GM12878 (cell line): ENCODE measurements at regions not wholly inside any gene's neighbourhood (a gene's known extent, or its start where the extent isn't known, plus 50 kb on each side); places are given as distances from the start of the nearest gene placed in this dataset.

Source experiments
- ATAC-seq: fragments of 200-7000 bp; cut with Tn5 transposase; 3 replicates; pipeline ENCODE4 v1.9.1; 2020; ENCODE audit warnings: mild to moderate bottlenecking, moderate library complexity
- BruUV-seq: library from RNA; stranded (reverse); fragments of 400-500 nt; replicated peaks from 2 replicates; lab custom pipeline; 2021; lab: Mats Ljungman, UMichigan
- CTCF ChIA-PET: fragments of 300-600 bp; sonication (Branson Sonifier 250); formaldehyde crosslinking; extraction: SDS; loops from one replicate; lab custom pipeline; 2021; ENCODE audit warnings: inconsistent platforms; lab: Yijun Ruan, JAX
- POLR2A ChIA-PET: fragments of 350-600 bp; formaldehyde crosslinking; extraction: SDS; loops from one replicate; lab custom pipeline; 2021; ENCODE audit warnings: inconsistent platforms; lab: Charles Lee
- RAD21 ChIA-PET: fragments of 300-600 bp; sonication (Branson Sonifier 250); formaldehyde crosslinking; loops from one replicate; lab custom pipeline; 2023; ENCODE audit warnings: antibody characterized with exemption; ENCODE audit not compliant: unreplicated experiment; lab: Charles Lee
- SMC1A ChIA-PET: fragments of 300-600 bp; sonication (Branson Sonifier 250); formaldehyde crosslinking; loops from one replicate; lab custom pipeline; 2023; ENCODE audit not compliant: unreplicated experiment, uncharacterized antibody; lab: Charles Lee
- DNase-seq: peaks from one replicate; pipeline ENCODE4 v3.0.0-alpha.2; 2011; ENCODE audit warnings: low read depth, low spot score
- FAIRE-seq: peaks from 3 replicates; lab custom pipeline; 2011; peaks lifted over from hg19 to GRCh38; lab: Jason Lieb, UNC
- H2AFZ ChIP-seq: 2 replicates; pipeline ENCODE4 v1.6.0; 2011; ENCODE audit warnings: low read depth, low read length, control low read depth; ENCODE audit not compliant: control insufficient read depth
- H3K27ac ChIP-seq: 2 replicates; pipeline ENCODE4 v1.5.1; 2011; ENCODE audit warnings: control low read depth; ENCODE audit not compliant: control insufficient read depth, insufficient read depth
- H3K27me3 ChIP-seq, 2 experiments: replicated peaks in 1 of 2; 2 replicates each; pipeline versions ENCODE4 v1.6.0 to v1.6.1; 2011; ENCODE audit warnings: low read length in 1 of 2; ENCODE audit not compliant: control insufficient read depth in 2 of 2, insufficient read depth in 2 of 2
- H3K36me3 ChIP-seq, 2 experiments: 2 replicates each; pipeline ENCODE4 v1.5.1; 2011; ENCODE audit warnings: low read length in 1 of 2; ENCODE audit not compliant: control insufficient read depth in 2 of 2, insufficient read depth in 2 of 2
- H3K4me1 ChIP-seq: 2 replicates; pipeline ENCODE4 v1.6.1; 2011; ENCODE audit warnings: mild to moderate bottlenecking, low read length, moderate library complexity, mixed read lengths; ENCODE audit not compliant: control insufficient read depth, insufficient read depth
- H3K4me2 ChIP-seq: 2 replicates; pipeline ENCODE4 v1.6.0; 2011; ENCODE audit warnings: control low read depth; ENCODE audit not compliant: control insufficient read depth, insufficient read depth
- H3K4me3 ChIP-seq: fragments of 200-600 bp; sonication (generic); 2 replicates; pipeline ENCODE4 v1.5.1; 2016
- H3K79me2 ChIP-seq: 2 replicates; pipeline ENCODE4 v1.6.0; 2011; ENCODE audit warnings: low read length; ENCODE audit not compliant: control insufficient read depth, insufficient read depth
- H3K9ac ChIP-seq: 2 replicates; pipeline ENCODE4 v1.8.0; 2011; ENCODE audit warnings: low read length, control low read depth, mixed read lengths; ENCODE audit not compliant: control insufficient read depth, insufficient read depth
- H3K9me3 ChIP-seq: replicated peaks from 3 replicates; pipeline ENCODE4 v1.5.1; 2011; ENCODE audit warnings: mild to moderate bottlenecking, low read length; ENCODE audit not compliant: control insufficient read depth, insufficient read depth
- H4K20me1 ChIP-seq: 2 replicates; pipeline ENCODE4 v1.6.0; 2011; ENCODE audit not compliant: control insufficient read depth, insufficient read depth
- BRCA1 ChIP-seq: IDR thresholded peaks from 2 replicates; pipeline ENCODE4 v1.6.1; 2011; ENCODE audit warnings: low read depth, low read length, improper control_type of control experiment
- CREM ChIP-seq: IDR thresholded peaks from 2 replicates; pipeline ENCODE4 v1.6.1; 2014; ENCODE audit warnings: antibody characterized with exemption, low read depth
- PML ChIP-seq: IDR thresholded peaks from 2 replicates; pipeline ENCODE4 v1.6.1; 2012; ENCODE audit warnings: low read length, inconsistent platforms
- POLR2AphosphoS5 ChIP-seq: IDR thresholded peaks from 2 replicates; pipeline ENCODE4 v1.6.1; 2011; ENCODE audit warnings: mild to moderate bottlenecking, low read length, inconsistent platforms
- WRNIP1 ChIP-seq: IDR thresholded peaks from 2 replicates; pipeline ENCODE4 v1.6.1; 2011; ENCODE audit warnings: low read depth, low read length, improper control_type of control experiment, borderline replicate concordance
- WGBS: methylation state at CpG from one replicate; pipeline ENCODE4 v1.1.6; 2016; ENCODE audit warnings: low lambda C conversion rate; ENCODE audit not compliant: insufficient replicate concordance, insufficient coverage; ENCODE audit errors: missing lambda C conversion rate; 5-methylcytosine and 5-hydroxymethylcytosine counted together
- in situ Hi-C: fragments of 300-500 bp; cut with MboI; formaldehyde crosslinking; loops from 9 replicates; pipeline ENCODE4 v1.14.3; 2018; ENCODE audit warnings: mixed read lengths
- intact Hi-C: fragments of 100-400 bp; cut with micrococcal nuclease; formaldehyde crosslinking; loops from one replicate; pipeline ENCODE4 v1.14.2; 2022; ENCODE audit not compliant: unreplicated experiment
- TF ChIP-seq, protein P1 (sequence below): fragments of 450-650 bp; formaldehyde crosslinking; IDR thresholded peaks from 2 replicates; pipeline ENCODE4 v1.4.0; 2022; ENCODE audit warnings: mild to moderate bottlenecking, moderate library complexity

GRCh38 chr12:102602521-102602920 lies 122.2 kb upstream of the IGF1 start:
- in situ Hi-C loops (no loop called here), intact Hi-C loops (no loop called here)
- H3K79me2 ChIP-seq: no peaks in the 10 kb centered on the region
- H2AFZ ChIP-seq: no peak overlapping the region
- H3K9me3 ChIP-seq: no peaks in the 10 kb centered on the region; the same call in 1 of the 3 replicates
- H3K36me3 ChIP-seq: no peaks in the 10 kb centered on the region
- H3K4me2 ChIP-seq: no peak overlapping the region
- no peak for TF ChIP-seq BRCA1
- H3K9ac ChIP-seq: no peak overlapping the region
- H3K27me3 ChIP-seq: no peaks in the 10 kb centered on the region
- H3K27ac ChIP-seq: no peak overlapping the region
- FAIRE-seq (no peak), DNase-seq (no peak), ATAC-seq (no peak)
- CTCF ChIA-PET: no interaction called here
- no TSS peak for BruUV-seq
- SMC1A ChIA-PET: interaction anchor here (1.7 kb wide), 1 partner anchor 11 kb away, joined by 4 read pairs; no protein-coding TSS in a partner anchor
- H3K4me1 ChIP-seq: no peaks in the 10 kb centered on the region
- H3K4me3 ChIP-seq: no peak overlapping the region
- WGBS: 0% methylated on average over 1 of the region's 1 CpG
- H4K20me1 ChIP-seq: no peaks in the 10 kb centered on the region
- POLR2A ChIA-PET: no interaction called here
- RAD21 ChIA-PET: no interaction called here

GRCh38 chr12:102601621-102602020 lies 121.3 kb upstream of the IGF1 start:
- SMC1A ChIA-PET: interaction anchor here (0.8 kb wide), 1 partner anchor 43 kb away, joined by 3 read pairs; no protein-coding TSS in a partner anchor
- no peaks in the 10 kb centered on the region; the same call in 1 of the 3 replicates for H3K9me3 ChIP-seq
- WGBS: 35% methylated on average over 5 of the region's 5 CpGs
- ATAC-seq: no peak
- H3K4me3 ChIP-seq: no peak overlapping the region
- CTCF ChIA-PET: interaction anchor here (0.6 kb wide), 1 partner anchor 11 kb away, joined by 4 read pairs; no protein-coding TSS in a partner anchor
- H4K20me1 ChIP-seq: no peaks in the 10 kb centered on the region
- no peak overlapping the region for H3K27ac ChIP-seq
- intact Hi-C loops (no loop called here), in situ Hi-C loops (no loop called here)
- no peak overlapping the region for H3K9ac ChIP-seq
- TF ChIP-seq, protein P1, sequence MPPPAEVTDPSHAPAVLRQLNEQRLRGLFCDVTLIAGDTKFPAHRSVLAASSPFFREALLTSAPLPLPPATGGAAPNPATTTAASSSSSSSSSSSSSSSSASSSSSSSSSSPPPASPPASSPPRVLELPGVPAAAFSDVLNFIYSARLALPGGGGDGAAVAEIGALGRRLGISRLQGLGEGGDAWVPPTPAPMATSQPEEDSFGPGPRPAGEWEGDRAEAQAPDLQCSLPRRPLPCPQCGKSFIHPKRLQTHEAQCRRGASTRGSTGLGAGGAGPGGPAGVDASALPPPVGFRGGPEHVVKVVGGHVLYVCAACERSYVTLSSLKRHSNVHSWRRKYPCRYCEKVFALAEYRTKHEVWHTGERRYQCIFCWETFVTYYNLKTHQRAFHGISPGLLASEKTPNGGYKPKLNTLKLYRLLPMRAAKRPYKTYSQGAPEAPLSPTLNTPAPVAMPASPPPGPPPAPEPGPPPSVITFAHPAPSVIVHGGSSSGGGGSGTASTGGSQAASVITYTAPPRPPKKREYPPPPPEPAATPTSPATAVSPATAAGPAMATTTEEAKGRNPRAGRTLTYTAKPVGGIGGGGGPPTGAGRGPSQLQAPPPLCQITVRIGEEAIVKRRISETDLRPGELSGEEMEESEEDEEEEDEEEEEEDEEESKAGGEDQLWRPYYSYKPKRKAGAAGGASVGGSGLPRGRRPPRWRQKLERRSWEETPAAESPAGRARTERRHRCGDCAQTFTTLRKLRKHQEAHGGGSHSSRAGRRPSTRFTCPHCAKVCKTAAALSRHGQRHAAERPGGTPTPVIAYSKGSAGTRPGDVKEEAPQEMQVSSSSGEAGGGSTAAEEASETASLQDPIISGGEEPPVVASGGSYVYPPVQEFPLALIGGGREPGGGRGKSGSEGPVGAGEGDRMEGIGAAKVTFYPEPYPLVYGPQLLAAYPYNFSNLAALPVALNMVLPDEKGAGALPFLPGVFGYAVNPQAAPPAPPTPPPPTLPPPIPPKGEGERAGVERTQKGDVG (CRISPR knock-in tag): no peak
- TF ChIP-seq CREM: no peak
- TF ChIP-seq WRNIP1: no peak
- no peak for TF ChIP-seq PML
- TF ChIP-seq POLR2AphosphoS5: no peak
- no peak overlapping the region for H3K4me2 ChIP-seq
- H2AFZ ChIP-seq: no peak overlapping the region
- no peak for DNase-seq
- H3K36me3 ChIP-seq: no peaks in the 10 kb centered on the region
- no peaks in the 10 kb centered on the region for H3K27me3 ChIP-seq
- no peak for FAIRE-seq
- H3K4me1 ChIP-seq: no peaks in the 10 kb centered on the region
- no peaks in the 10 kb centered on the region for H3K79me2 ChIP-seq
- RAD21 ChIA-PET: no interaction called here
- no TSS peak for BruUV-seq
- POLR2A ChIA-PET: no interaction called here
